HepG2 (cell line): ENCODE measurements at regions not wholly inside any gene's neighbourhood (a gene's known extent, or its start where the extent isn't known, plus 50 kb on each side); places are given as distances from the start of the nearest gene placed in this dataset.

Source experiments
- AHDC1 ChIP-seq: sonication (generic); formaldehyde crosslinking; IDR thresholded peaks from 2 replicates; pipeline ENCODE4 v1.5.1; 2020; ENCODE audit warnings: mild to moderate bottlenecking, missing genetic modification reagents, borderline replicate concordance
- FOXA3 ChIP-seq: IDR thresholded peaks from 2 replicates; pipeline ENCODE4 v1.6.1; 2016; ENCODE audit warnings: missing genetic modification reagents, missing compliant biosample characterization
- HOXA3 ChIP-seq: sonication (generic); formaldehyde crosslinking; IDR thresholded peaks from 2 replicates; pipeline ENCODE4 v1.5.0; 2020; ENCODE audit warnings: missing genetic modification reagents
- KAT8 ChIP-seq: IDR thresholded peaks from 2 replicates; pipeline ENCODE4 v1.6.1; 2016; ENCODE audit warnings: missing genetic modification reagents, missing compliant biosample characterization
- NFKB2 ChIP-seq: sonication (generic); formaldehyde crosslinking; IDR thresholded peaks from 2 replicates; pipeline ENCODE4 v1.4.0; 2020; ENCODE audit warnings: missing genetic modification reagents, borderline replicate concordance
- NFYB ChIP-seq: sonication (generic); formaldehyde crosslinking; IDR thresholded peaks from 2 replicates; pipeline ENCODE4 v1.4.0; 2020; ENCODE audit warnings: missing genetic modification reagents
- NONO ChIP-seq, 2 experiments: fragments of 450-650 bp in 1 of 2; sonication (generic) in 1 of 2; formaldehyde crosslinking in 1 of 2; IDR thresholded peaks in 1 of 2; conservative IDR thresholded peaks in 1 of 2; 2 replicates each; pipeline versions ENCODE4 v1.6.1 to v1.8.0; 2017 to 2022; ENCODE audit warnings: mild to moderate bottlenecking in 1 of 2, missing genetic modification reagents in 1 of 2, moderate library complexity in 1 of 2
- RFX5 ChIP-seq: IDR thresholded peaks from 2 replicates; pipeline ENCODE4 v1.6.1; 2011; ENCODE audit warnings: low read depth, low read length, improper control_type of control experiment
- RFXAP ChIP-seq: sonication (generic); formaldehyde crosslinking; IDR thresholded peaks from 2 replicates; pipeline ENCODE4 v1.4.0; 2020; ENCODE audit warnings: missing genetic modification reagents, borderline replicate concordance
- SP5 ChIP-seq: IDR thresholded peaks from 2 replicates; pipeline ENCODE4 v1.6.1; 2016; ENCODE audit warnings: low read depth, borderline replicate concordance
- STAG1 ChIP-seq: sonication (generic); formaldehyde crosslinking; IDR thresholded peaks from 2 replicates; pipeline ENCODE4 v1.4.0; 2020; ENCODE audit warnings: missing genetic modification reagents
- TOE1 ChIP-seq: sonication (generic); formaldehyde crosslinking; IDR thresholded peaks from 2 replicates; pipeline ENCODE4 v1.4.0; 2020; ENCODE audit warnings: mild to moderate bottlenecking, missing genetic modification reagents
- ZNF281 ChIP-seq: sonication (generic); formaldehyde crosslinking; IDR thresholded peaks from 2 replicates; pipeline ENCODE4 v1.4.0; 2020; ENCODE audit warnings: missing genetic modification reagents, borderline replicate concordance
- ZNF282 ChIP-seq: fragments of 450-650 bp; IDR thresholded peaks from 2 replicates; pipeline ENCODE4 v1.6.1; 2018; ENCODE audit not compliant: partially characterized antibody
- TF ChIP-seq, protein P1 (sequence below): sonication (generic); formaldehyde crosslinking; IDR thresholded peaks from 2 replicates; pipeline ENCODE4 v1.4.0; 2020; ENCODE audit warnings: missing genetic modification reagents, borderline replicate concordance

- TF ChIP-seq, protein P1, sequence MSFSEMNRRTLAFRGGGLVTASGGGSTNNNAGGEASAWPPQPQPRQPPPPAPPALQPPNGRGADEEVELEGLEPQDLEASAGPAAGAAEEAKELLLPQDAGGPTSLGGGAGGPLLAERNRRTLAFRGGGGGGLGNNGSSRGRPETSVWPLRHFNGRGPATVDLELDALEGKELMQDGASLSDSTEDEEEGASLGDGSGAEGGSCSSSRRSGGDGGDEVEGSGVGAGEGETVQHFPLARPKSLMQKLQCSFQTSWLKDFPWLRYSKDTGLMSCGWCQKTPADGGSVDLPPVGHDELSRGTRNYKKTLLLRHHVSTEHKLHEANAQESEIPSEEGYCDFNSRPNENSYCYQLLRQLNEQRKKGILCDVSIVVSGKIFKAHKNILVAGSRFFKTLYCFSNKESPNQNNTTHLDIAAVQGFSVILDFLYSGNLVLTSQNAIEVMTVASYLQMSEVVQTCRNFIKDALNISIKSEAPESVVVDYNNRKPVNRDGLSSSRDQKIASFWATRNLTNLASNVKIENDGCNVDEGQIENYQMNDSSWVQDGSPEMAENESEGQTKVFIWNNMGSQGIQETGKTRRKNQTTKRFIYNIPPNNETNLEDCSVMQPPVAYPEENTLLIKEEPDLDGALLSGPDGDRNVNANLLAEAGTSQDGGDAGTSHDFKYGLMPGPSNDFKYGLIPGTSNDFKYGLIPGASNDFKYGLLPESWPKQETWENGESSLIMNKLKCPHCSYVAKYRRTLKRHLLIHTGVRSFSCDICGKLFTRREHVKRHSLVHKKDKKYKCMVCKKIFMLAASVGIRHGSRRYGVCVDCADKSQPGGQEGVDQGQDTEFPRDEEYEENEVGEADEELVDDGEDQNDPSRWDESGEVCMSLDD = no peak
- TF ChIP-seq NFKB2 (CRISPR knock-in tag) (no peak), STAG1 (peak; percentile 28; the same call in 1 of the 2 replicates), FOXA3 (CRISPR knock-in tag) (0 out of 2 replicates have a peak, but pooled peaks have one; percentile 8), KAT8 (peak; percentile 35; the same call in 1 of the 2 replicates), HOXA3 (CRISPR knock-in tag) (peak; percentile 66), AHDC1 (CRISPR knock-in tag) (no peak), NONO (IDR thresholded peaks at IDR 0.05) (no peak), NONO (CRISPR knock-in tag; conservative IDR thresholded peaks at IDR 0.05) (no peak), ZNF281 (peak; percentile 29; the same call in 1 of the 2 replicates), NFYB (CRISPR knock-in tag) (peak; percentile 80), SP5 (CRISPR knock-in tag) (peak; percentile 44; the same call in 1 of the 2 replicates), RFX5 (peak; percentile 66), RFXAP (CRISPR knock-in tag) (peak; percentile 82; the same call in 1 of the 2 replicates), ZNF282 (no peak), TOE1 (no peak)
- TF ChIP-seq, all 625 proteins: peak for 68
Measured at GRCh38 chr4:82284858-82285805, 88.7 kb downstream of the HNRNPD start (continued).
